ENCODE measurements at regions not wholly inside any gene's neighbourhood (a gene's known extent, or its start where the extent isn't known, plus 50 kb on each side); places are given as distances from the start of the nearest gene placed in this dataset.

GRCh38 chr1:73604211-73604610, 593.8 kb downstream of the LRRIQ3 start:
- TF ChIP-seq CTCF (IDR thresholded peaks at IDR 0.05; ENCODE audit: low read depth, low read length, missing control alignments), result no peak
- in situ Hi-C loops (cut with HindIII; ENCODE audit: low pct_ligation_motif_present, low sequenced_read_pairs), result no loop called here
- H3K27ac ChIP-seq, result no peak overlapping the region
- no peaks in the 10 kb centered on the region for H3K36me3 ChIP-seq (replicated peaks)
- no peak overlapping the region for H3K4me3 ChIP-seq (ENCODE audit: low read depth, low read length)
- no peaks in the 10 kb centered on the region for H3K27me3 ChIP-seq (replicated peaks)
- DNase-seq, result no peak

- in situ Hi-C loops (cut with HindIII; ENCODE audit: low pct_ligation_motif_present, low sequenced_read_pairs), result no loop called here
- no peak for TF ChIP-seq CTCF (IDR thresholded peaks at IDR 0.05; ENCODE audit: low read depth, low read length, missing control alignments)
- Histone ChIP-seq H3K4me3 (ENCODE audit: low read depth, low read length) (no peak overlapping the region), H3K27me3 (replicated peaks) (no peaks in the 10 kb centered on the region), H3K36me3 (replicated peaks) (no peaks in the 10 kb centered on the region), H3K27ac (peak overlapping the region; percentile 9)
- peak; percentile 13 for DNase-seq
Measured at GRCh38 chr1:73593804-73594203, 604.2 kb downstream of the LRRIQ3 start.

GRCh38 chr1:73593364-73593763, 604.6 kb downstream of the LRRIQ3 start:
- TF ChIP-seq CTCF (IDR thresholded peaks at IDR 0.05; ENCODE audit: low read depth, low read length, missing control alignments), result no peak
- Histone ChIP-seq H3K36me3 (replicated peaks) (no peaks in the 10 kb centered on the region), H3K4me3 (ENCODE audit: low read depth, low read length) (no peak overlapping the region), H3K27ac (peak overlapping the region; percentile 9), H3K27me3 (replicated peaks) (no peaks in the 10 kb centered on the region)
- peak; percentile 59 for DNase-seq
- in situ Hi-C loops (cut with HindIII; ENCODE audit: low pct_ligation_motif_present, low sequenced_read_pairs), result no loop called here

GRCh38 chr1:73587080-73587479, 610.9 kb downstream of the LRRIQ3 start:
- no peaks in the 10 kb centered on the region for H3K27me3 ChIP-seq (replicated peaks)

GRCh38 chr1:73577206-73577605, 620.8 kb downstream of the LRRIQ3 start:
- no peak for DNase-seq
- no peak overlapping the region for H3K4me3 ChIP-seq (ENCODE audit: low read depth, low read length)
- no peaks in the 10 kb centered on the region for H3K36me3 ChIP-seq (replicated peaks)
- in situ Hi-C loops (cut with HindIII; ENCODE audit: low pct_ligation_motif_present, low sequenced_read_pairs), result no loop called here
- no peak for TF ChIP-seq CTCF (IDR thresholded peaks at IDR 0.05; ENCODE audit: low read depth, low read length, missing control alignments)
- no peak overlapping the region for H3K27ac ChIP-seq
- no peaks in the 10 kb centered on the region for H3K27me3 ChIP-seq (replicated peaks)

More at GRCh38 chr1:73587080-73587479, 610.9 kb downstream of the LRRIQ3 start:
- in situ Hi-C loops (cut with HindIII; ENCODE audit: low pct_ligation_motif_present, low sequenced_read_pairs), result no loop called here
- no peaks in the 10 kb centered on the region for H3K36me3 ChIP-seq (replicated peaks)
- no peak overlapping the region for H3K27ac ChIP-seq
- no peak for TF ChIP-seq CTCF (IDR thresholded peaks at IDR 0.05; ENCODE audit: low read depth, low read length, missing control alignments)
- no peak for DNase-seq
- no peak overlapping the region for H3K4me3 ChIP-seq (ENCODE audit: low read depth, low read length)

GRCh38 chr1:73576083-73576482, 621.9 kb downstream of the LRRIQ3 start:
- DNase-seq, result no peak
- in situ Hi-C loops (cut with HindIII; ENCODE audit: low pct_ligation_motif_present, low sequenced_read_pairs), result no loop called here
- Histone ChIP-seq H3K27me3 (replicated peaks) (no peaks in the 10 kb centered on the region), H3K27ac (no peak overlapping the region), H3K4me3 (ENCODE audit: low read depth, low read length) (no peak overlapping the region), H3K36me3 (replicated peaks) (no peaks in the 10 kb centered on the region)
- TF ChIP-seq CTCF (IDR thresholded peaks at IDR 0.05; ENCODE audit: low read depth, low read length, missing control alignments), result no peak
